SK-N-SH treated with all-trans-retinoic acid at 6 μM for 48 hours (cell line): ENCODE measurements at regions not wholly inside any gene's neighbourhood (a gene's known extent, or its start where the extent isn't known, plus 50 kb on each side); places are given as distances from the start of the nearest gene placed in this dataset.

Source experiments
- ARNTL ChIP-seq: fragments of 450-650 bp; formaldehyde crosslinking; IDR thresholded peaks from 2 replicates; pipeline ENCODE4 v1.5.0; 2020; ENCODE audit warnings: low read depth, mild to moderate bottlenecking, moderate library complexity, borderline replicate concordance
- BACH2 ChIP-seq: fragments of 250-450 bp; sonication (Bioruptor Pico); IDR thresholded peaks from 2 replicates; pipeline ENCODE4 v1.9.0; 2021; ENCODE audit warnings: mild to moderate bottlenecking, borderline replicate concordance
- GLIS3 ChIP-seq: fragments of 250-450 bp; sonication (Bioruptor Pico); IDR thresholded peaks from 2 replicates; pipeline ENCODE4 v1.5.0; 2020; ENCODE audit warnings: mild to moderate bottlenecking, moderate library complexity
- OSR1 ChIP-seq: fragments of 250-450 bp; sonication (Bioruptor Pico); IDR thresholded peaks from 2 replicates; pipeline ENCODE4 v1.8.0; 2022; ENCODE audit warnings: moderate library complexity, mild to moderate bottlenecking, inconsistent platforms
- PATZ1 ChIP-seq: fragments of 250-450 bp; sonication (Bioruptor Pico); IDR thresholded peaks from 2 replicates; pipeline ENCODE4 v1.8.0; 2020; ENCODE audit warnings: mild to moderate bottlenecking, moderate library complexity, borderline replicate concordance
- ZFP3 ChIP-seq: fragments of 250-450 bp; sonication (Bioruptor Pico); IDR thresholded peaks from 2 replicates; pipeline ENCODE4 v1.5.0; 2020; ENCODE audit warnings: mild to moderate bottlenecking, moderate library complexity
- ZFP30 ChIP-seq: fragments of 450-650 bp; formaldehyde crosslinking; IDR thresholded peaks from 2 replicates; pipeline ENCODE4 v1.5.0; 2022; ENCODE audit warnings: mild to moderate bottlenecking, moderate library complexity
- ZNF565 ChIP-seq: fragments of 450-650 bp; formaldehyde crosslinking; conservative IDR thresholded peaks from 2 replicates; pipeline ENCODE4 v1.5.0; 2020; ENCODE audit warnings: low read depth, mild to moderate bottlenecking, moderate library complexity

GRCh38 chr15:47598996-47599395 is 118.3 kb upstream of the SEMA6D start:
- no peak for TF ChIP-seq GLIS3 (CRISPR knock-in tag)
- TF ChIP-seq OSR1 (CRISPR knock-in tag), result no peak
- no peak for TF ChIP-seq BACH2
- TF ChIP-seq ZNF565 (CRISPR knock-in tag), result no peak
- TF ChIP-seq ZFP3 (CRISPR knock-in tag), result no peak
- no peak for TF ChIP-seq ZFP30
- no peak for TF ChIP-seq ARNTL (CRISPR knock-in tag)
- TF ChIP-seq PATZ1 (CRISPR knock-in tag), result no peak
